ENCODE measurements at regions not wholly inside any gene's neighbourhood (a gene's known extent, or its start where the extent isn't known, plus 50 kb on each side); places are given as distances from the start of the nearest gene placed in this dataset.

DNA sequence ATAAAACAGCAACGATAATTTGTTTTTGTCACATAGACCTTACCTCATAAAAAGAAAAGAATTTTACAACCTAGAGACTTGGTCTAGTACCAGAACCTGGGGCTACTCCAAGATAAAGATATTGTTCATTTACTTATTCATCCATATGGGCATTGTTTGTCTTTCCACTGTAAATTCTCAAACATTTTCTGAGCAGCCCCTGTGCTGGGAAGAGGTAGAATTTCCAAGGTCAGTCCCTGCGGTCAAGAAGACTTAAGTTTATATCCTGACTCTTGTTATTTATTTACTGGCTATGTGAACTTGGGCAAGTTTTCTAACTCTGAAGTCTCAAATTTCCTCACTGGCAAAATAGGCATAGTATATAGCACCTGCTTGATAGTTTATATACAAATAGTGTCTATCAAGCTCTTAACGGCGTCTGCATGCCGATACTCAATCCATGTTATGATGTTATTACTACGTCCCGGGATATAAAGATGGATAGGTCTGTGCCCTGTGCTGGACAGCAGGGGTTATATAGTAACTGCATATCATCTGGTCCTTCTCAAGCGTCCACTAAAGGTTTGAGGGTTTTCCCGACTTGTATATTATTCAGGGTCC, 222.1 kb upstream of the TAPT1 start (continued):
- TF ChIP-seq NCOA2 (IDR thresholded peaks at IDR 0.05; ENCODE audit: partially characterized antibody in 2 of 2) = no peak
- TF ChIP-seq CBX5 (IDR thresholded peaks at IDR 0.05; ENCODE audit: borderline replicate concordance, low read depth) = no peak
- TF ChIP-seq SETDB1 (IDR thresholded peaks at IDR 0.05; ENCODE audit: low read length) = no peak
- TF ChIP-seq, protein P1, sequence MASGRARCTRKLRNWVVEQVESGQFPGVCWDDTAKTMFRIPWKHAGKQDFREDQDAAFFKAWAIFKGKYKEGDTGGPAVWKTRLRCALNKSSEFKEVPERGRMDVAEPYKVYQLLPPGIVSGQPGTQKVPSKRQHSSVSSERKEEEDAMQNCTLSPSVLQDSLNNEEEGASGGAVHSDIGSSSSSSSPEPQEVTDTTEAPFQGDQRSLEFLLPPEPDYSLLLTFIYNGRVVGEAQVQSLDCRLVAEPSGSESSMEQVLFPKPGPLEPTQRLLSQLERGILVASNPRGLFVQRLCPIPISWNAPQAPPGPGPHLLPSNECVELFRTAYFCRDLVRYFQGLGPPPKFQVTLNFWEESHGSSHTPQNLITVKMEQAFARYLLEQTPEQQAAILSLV (tag; IDR thresholded peaks at IDR 0.05) = no peak

DNA sequence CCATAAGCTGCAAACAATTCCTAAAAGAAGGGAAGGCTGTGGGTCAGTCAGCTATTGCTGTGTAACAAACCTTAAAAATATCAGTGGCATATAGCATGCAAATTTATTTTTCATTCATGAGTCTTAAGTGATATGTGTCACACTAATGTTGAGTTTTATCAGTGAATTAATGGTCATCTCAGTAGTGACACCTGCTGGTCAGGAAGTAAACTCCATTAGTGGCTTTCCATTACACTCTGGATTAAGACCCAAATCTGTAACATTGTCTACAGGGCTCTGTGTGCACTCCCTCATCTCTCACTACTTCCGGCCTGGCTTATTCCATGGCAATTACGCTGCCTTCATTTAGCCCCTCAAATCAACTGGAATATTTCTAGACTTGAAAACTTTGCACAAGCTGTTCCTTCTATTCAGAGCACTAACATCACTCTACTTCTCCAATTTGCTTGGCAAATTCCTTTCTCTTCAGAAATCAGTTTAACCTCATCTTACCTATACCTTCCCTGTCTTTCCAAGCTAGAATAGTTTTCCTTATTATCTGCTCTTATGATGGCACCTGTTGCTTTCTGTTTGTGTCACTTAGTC, 217.3 kb upstream of the TAPT1 start:
- intact Hi-C loops (cut with micrococcal nuclease) = loop anchor here (1.0 to 5.0 kb wide), 3 partner anchors 153 to 966 kb away; no protein-coding TSS in a partner anchor
- Histone ChIP-seq H3K4me2 (ENCODE audit: insufficient read depth, low read length) (no peak overlapping the region), H3K27me3 (ENCODE audit: control insufficient read depth in 2 of 2, insufficient read depth in 2 of 2, low read length in 2 of 2) (no peaks in the 10 kb centered on the region), H3K36me3 (ENCODE audit: control insufficient read depth, insufficient read depth, low read length) (no peaks in the 10 kb centered on the region), H2AFZ (ENCODE audit: low read depth, low read length) (no peak overlapping the region), H3K4me3 (no peak overlapping the region), H3K79me2 (ENCODE audit: control insufficient read depth, insufficient read depth, low read length) (no peaks in the 10 kb centered on the region), H3K27ac (ENCODE audit: extremely low read depth, low read depth, low read length) (no peak overlapping the region), H3K9ac (ENCODE audit: insufficient read depth in 1 of 2, low read depth in 2 of 2, low read length in 2 of 2) (no peak overlapping the region), H3K4me1 (replicated peaks in 1 of 2; ENCODE audit: control insufficient read depth in 2 of 2, insufficient read depth in 2 of 2, low read length in 2 of 2) (no peaks in the 10 kb centered on the region), H3K9me1 (ENCODE audit: control insufficient read depth, insufficient read depth, low read length) (no peaks in the 10 kb centered on the region), H3K9me3 (replicated peaks; ENCODE audit: control insufficient read depth, insufficient read depth, low read depth, low read length) (no peaks in the 10 kb centered on the region), H4K20me1 (replicated peaks; ENCODE audit: control insufficient read depth, insufficient read depth, low read length) (no peaks in the 10 kb centered on the region)
- ChIA-PET CTCF (ENCODE audit: low intra/inter-chr PET ratio) (interaction anchor here (1.2 kb wide), 2 partner anchors 154 to 418 kb away, joined by 4 read pairs; no protein-coding TSS in a partner anchor), POLR2A (no interaction called here)
- peak; percentile 33 to 54 (median 37) for DNase-seq (ENCODE audit: extremely low read depth in 1 of 4, low spot score in 3 of 4)
- peak; percentile 83 for ATAC-seq
- in situ Hi-C loops (cut with MboI) = no loop called here
- WGBS (ENCODE audit: insufficient coverage, low coverage, missing lambda C conversion rate) = 4% methylated on average over 2 of the region's 2 CpGs
- BruUV-seq (replicated peaks) = no TSS peak
- peak; percentile 72 for FAIRE-seq
- TF ChIP-seq FOS (IDR thresholded peaks at IDR 0.05; ENCODE audit: extremely low read depth, insufficient read length) (no peak), RAD21 (CRISPR knock-in tag; conservative IDR thresholded peaks at IDR 0.05 in 1 of 2, IDR thresholded peaks at IDR 0.05 in 1 of 2) (peak in 1 of 2 experiments; percentile 51; a peak in 3 of 4 replicates), FOSL1 (tag; conservative IDR thresholded peaks at IDR 0.05) (no peak), CBX2 (IDR thresholded peaks at IDR 0.05; ENCODE audit: insufficient read depth, low read length, poor library complexity, severe bottlenecking) (no peak), ZNF316 (IDR thresholded peaks at IDR 0.05) (no peak), SMARCA5 (IDR thresholded peaks at IDR 0.05) (no peak), ZNF717 (CRISPR knock-in tag; IDR thresholded peaks at IDR 0.05) (no peak)
- TF ChIP-seq, protein P2, sequence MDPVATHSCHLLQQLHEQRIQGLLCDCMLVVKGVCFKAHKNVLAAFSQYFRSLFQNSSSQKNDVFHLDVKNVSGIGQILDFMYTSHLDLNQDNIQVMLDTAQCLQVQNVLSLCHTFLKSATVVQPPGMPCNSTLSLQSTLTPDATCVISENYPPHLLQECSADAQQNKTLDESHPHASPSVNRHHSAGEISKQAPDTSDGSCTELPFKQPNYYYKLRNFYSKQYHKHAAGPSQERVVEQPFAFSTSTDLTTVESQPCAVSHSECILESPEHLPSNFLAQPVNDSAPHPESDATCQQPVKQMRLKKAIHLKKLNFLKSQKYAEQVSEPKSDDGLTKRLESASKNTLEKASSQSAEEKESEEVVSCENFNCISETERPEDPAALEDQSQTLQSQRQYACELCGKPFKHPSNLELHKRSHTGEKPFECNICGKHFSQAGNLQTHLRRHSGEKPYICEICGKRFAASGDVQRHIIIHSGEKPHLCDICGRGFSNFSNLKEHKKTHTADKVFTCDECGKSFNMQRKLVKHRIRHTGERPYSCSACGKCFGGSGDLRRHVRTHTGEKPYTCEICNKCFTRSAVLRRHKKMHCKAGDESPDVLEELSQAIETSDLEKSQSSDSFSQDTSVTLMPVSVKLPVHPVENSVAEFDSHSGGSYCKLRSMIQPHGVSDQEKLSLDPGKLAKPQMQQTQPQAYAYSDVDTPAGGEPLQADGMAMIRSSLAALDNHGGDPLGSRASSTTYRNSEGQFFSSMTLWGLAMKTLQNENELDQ (CRISPR knock-in tag; IDR thresholded peaks at IDR 0.05; ENCODE audit: borderline replicate concordance) = no peak
- TF ChIP-seq, protein P3, sequence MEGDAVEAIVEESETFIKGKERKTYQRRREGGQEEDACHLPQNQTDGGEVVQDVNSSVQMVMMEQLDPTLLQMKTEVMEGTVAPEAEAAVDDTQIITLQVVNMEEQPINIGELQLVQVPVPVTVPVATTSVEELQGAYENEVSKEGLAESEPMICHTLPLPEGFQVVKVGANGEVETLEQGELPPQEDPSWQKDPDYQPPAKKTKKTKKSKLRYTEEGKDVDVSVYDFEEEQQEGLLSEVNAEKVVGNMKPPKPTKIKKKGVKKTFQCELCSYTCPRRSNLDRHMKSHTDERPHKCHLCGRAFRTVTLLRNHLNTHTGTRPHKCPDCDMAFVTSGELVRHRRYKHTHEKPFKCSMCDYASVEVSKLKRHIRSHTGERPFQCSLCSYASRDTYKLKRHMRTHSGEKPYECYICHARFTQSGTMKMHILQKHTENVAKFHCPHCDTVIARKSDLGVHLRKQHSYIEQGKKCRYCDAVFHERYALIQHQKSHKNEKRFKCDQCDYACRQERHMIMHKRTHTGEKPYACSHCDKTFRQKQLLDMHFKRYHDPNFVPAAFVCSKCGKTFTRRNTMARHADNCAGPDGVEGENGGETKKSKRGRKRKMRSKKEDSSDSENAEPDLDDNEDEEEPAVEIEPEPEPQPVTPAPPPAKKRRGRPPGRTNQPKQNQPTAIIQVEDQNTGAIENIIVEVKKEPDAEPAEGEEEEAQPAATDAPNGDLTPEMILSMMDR (IDR thresholded peaks at IDR 0.05 in 2 of 3, conservative IDR thresholded peaks at IDR 0.05 in 1 of 3; ENCODE audit: insufficient read depth in 2 of 3, low read depth in 1 of 3, low read length in 3 of 3) = peak; percentile 35 to 65 (median 62); a peak in 5 of 6 replicates
